ENCODE measurements at regions not wholly inside any gene's neighbourhood (a gene's known extent, or its start where the extent isn't known, plus 50 kb on each side); places are given as distances from the start of the nearest gene placed in this dataset.

DNA sequence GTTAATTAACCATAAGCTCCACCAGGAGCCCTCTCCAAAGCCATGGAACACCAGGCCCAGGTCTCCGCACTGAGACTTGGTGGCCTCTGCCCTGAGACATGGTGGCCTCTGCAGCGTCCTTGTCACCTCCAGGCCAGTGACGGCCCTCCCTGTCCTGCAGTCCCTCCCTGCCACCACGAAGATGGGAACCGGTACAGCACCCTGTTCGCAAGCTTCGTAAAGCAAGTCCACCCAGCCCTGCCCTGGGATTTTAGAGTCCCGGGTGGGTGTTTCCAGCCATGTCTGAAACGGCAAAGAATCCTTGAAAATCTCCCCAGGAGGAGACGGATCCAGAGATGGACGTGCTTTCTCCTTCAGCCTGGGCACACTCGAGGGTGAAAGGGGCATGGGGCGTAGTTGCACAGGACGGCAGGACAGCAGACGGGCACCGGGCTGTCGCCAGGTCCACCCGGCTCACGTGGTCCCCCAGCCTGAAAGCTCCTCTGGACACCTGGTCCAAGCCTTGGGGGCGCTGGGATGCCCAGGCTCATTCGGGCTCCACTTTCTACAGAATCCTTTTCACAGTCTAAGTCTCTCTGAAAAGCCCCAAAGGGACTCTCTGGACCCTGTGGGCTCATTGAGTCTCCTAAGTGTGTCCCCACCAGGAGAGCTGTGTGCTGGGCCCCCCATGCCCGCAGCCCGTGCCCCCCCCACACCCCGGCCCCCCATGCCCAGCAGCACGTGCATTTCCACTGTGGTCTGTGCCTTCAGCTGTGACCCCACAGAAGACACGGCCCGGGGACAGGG, 456.2 kb downstream of the BRD1 start:
- Histone ChIP-seq H3K4me3 (no peak overlapping the region), H3K4me1 (no peaks in the 10 kb centered on the region), H3K9me3 (no peaks in the 10 kb centered on the region), H3K27ac (no peak overlapping the region), H3K27me3 (ENCODE audit: insufficient read depth in 3 of 3, low read length in 2 of 3) (peaks cover 0 to 22% (median 0%) of the 10 kb centered on the region in 3 donors), H3K36me3 (ENCODE audit: insufficient read depth in 1 of 2, low read depth in 1 of 2) (no peaks in the 10 kb centered on the region)
- no peak for DNase-seq
- TF ChIP-seq CTCF (IDR thresholded peaks at IDR 0.05), result no peak
- ATAC-seq, result no peak
- intact Hi-C loops (cut with DNase I), result no loop called here
- 77 to 78% (median 78%) methylated on average over 27 of the region's 27 CpGs for WGBS, 3 donors

GRCh38 chr22:49370627-49371301, 456.9 kb downstream of the BRD1 start:
- Histone ChIP-seq H3K27ac (no peak overlapping the region), H3K9me3 (no peaks in the 10 kb centered on the region), H3K36me3 (ENCODE audit: insufficient read depth in 1 of 2, low read depth in 1 of 2) (no peaks in the 10 kb centered on the region), H3K27me3 (ENCODE audit: insufficient read depth in 3 of 3, low read length in 2 of 3) (peaks cover 0 to 22% (median 0%) of the 10 kb centered on the region in 3 donors), H3K4me1 (no peaks in the 10 kb centered on the region), H3K4me3 (no peak overlapping the region)
- WGBS, 3 donors, result 65 to 78% (median 73%) methylated on average over 29 of the region's 29 CpGs
- ATAC-seq (no peak), DNase-seq (no peak)
- TF ChIP-seq CTCF (IDR thresholded peaks at IDR 0.05), result no peak
- intact Hi-C loops (cut with DNase I), result no loop called here

- Histone ChIP-seq H3K27ac (no peak overlapping the region), H3K4me3 (no peak overlapping the region), H3K36me3 (ENCODE audit: insufficient read depth in 1 of 2, low read depth in 1 of 2) (no peaks in the 10 kb centered on the region), H3K9me3 (no peaks in the 10 kb centered on the region), H3K27me3 (ENCODE audit: insufficient read depth in 3 of 3, low read length in 2 of 3) (peaks cover 0 to 22% (median 0%) of the 10 kb centered on the region in 3 donors), H3K4me1 (no peaks in the 10 kb centered on the region)
- WGBS, 3 donors, result 65 to 70% (median 67%) methylated on average over 22 of the region's 22 CpGs
- DNase-seq (no peak), ATAC-seq (no peak)
- intact Hi-C loops (cut with DNase I), result loop anchor here in 1 of 2 donors (10.0 kb wide), 1 partner anchor 55 kb away; no protein-coding TSS in a partner anchor
- no peak for TF ChIP-seq CTCF (IDR thresholded peaks at IDR 0.05)
Measured at GRCh38 chr22:49369726-49370626, 457.7 kb downstream of the BRD1 start.

DNA sequence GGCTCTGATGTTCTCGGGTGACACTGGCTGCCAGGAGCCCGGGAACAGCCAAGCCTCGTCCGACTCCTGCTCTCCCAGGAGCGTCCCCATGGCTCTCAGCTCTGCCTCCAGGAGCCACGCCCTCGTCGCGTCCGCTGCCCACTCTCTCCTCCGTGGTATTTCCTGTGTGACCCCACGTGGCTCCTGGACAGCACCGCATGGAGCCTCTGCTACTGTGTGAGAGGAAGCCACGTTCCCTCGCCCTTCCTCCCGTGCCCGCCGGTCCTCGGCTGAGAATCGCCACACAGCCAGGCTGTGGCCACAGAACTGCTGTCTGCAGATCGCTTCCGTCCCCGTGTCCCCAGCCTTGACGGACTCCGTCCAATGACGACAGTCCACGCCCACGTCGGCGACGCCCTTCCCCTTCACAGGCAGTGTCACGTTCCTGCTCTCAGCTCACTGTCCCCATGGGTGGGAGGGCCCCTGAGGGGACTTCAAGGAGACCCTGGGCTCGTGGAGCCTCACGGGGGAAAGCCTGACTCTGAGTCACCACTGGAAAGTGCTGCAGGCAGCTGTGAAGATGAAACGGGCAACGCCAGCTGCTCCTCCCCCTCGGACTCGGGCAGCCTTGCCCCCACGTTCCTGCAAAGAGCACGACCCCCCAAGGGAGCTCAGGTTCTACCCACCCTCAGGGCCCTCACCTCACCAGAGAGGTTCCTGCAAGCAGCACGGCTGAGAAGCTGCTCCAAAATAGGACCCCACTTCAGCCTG, 458.5 kb downstream of the BRD1 start:
- TF ChIP-seq CTCF (IDR thresholded peaks at IDR 0.05), result no peak
- Histone ChIP-seq H3K36me3 (ENCODE audit: insufficient read depth in 1 of 2, low read depth in 1 of 2) (no peaks in the 10 kb centered on the region), H3K27ac (no peak overlapping the region), H3K9me3 (no peaks in the 10 kb centered on the region), H3K4me1 (no peaks in the 10 kb centered on the region), H3K27me3 (ENCODE audit: insufficient read depth in 3 of 3, low read length in 2 of 3) (peaks cover 0 to 22% (median 0%) of the 10 kb centered on the region in 3 donors), H3K4me3 (peak overlapping the region; percentile 28)
- ATAC-seq (no peak), DNase-seq (no peak)
- WGBS, 3 donors, result 27 to 28% (median 27%) methylated on average over 35 to 41 of the region's 41 CpGs
- intact Hi-C loops (cut with DNase I), result loop anchor here in 1 of 2 donors (10.0 kb wide), 1 partner anchor 56 kb away; no protein-coding TSS in a partner anchor

Measured in psoas muscle (tissue), 7 donors.